Peyer's patch (tissue), 4 donors: ENCODE measurements at regions not wholly inside any gene's neighbourhood (a gene's known extent, or its start where the extent isn't known, plus 50 kb on each side); places are given as distances from the start of the nearest gene placed in this dataset.

Experiments
- DNase-seq, 3 donors: peaks; one replicate each; pipeline ENCODE4 v3.0.0-alpha.2; 2017 to 2019
- H3K27ac ChIP-seq, 4 donors: fragments of 200-600 bp; sonication (generic); one replicate each; pipeline ENCODE4 v1.5.1; 2016 to 2019
- H3K27me3 ChIP-seq, 2 donors: fragments of 200-600 bp; sonication (generic); one replicate each; pipeline ENCODE4 v1.5.1; 2019
- H3K36me3 ChIP-seq, 3 donors: fragments of 200-600 bp; sonication (generic); one replicate each; pipeline ENCODE4 v1.5.1; 2016 to 2019
- H3K4me1 ChIP-seq, 4 donors: fragments of 200-600 bp; sonication (generic); one replicate each; pipeline ENCODE4 v1.5.1; 2016 to 2019
- H3K4me3 ChIP-seq, 4 donors: fragments of 200-600 bp; sonication (generic); 1 replicate in 3 of 4; 2 replicates in 1 of 4; pipeline ENCODE4 v1.5.1; 2016 to 2019; ENCODE audit warnings: mild to moderate bottlenecking in 1 of 4
- H3K9me3 ChIP-seq, 4 donors: fragments of 200-600 bp; sonication (generic); one replicate each; pipeline ENCODE4 v1.5.1; 2016 to 2019; ENCODE audit warnings: mild to moderate bottlenecking in 1 of 4
- CTCF ChIP-seq, 6 experiments: fragments of 450-650 bp in 4 of 6; fragments of 200-600 bp in 2 of 6; sonication (generic) in 1 of 6; IDR thresholded peaks; one replicate each; pipeline ENCODE4 v1.5.1; 2017 to 2019; ENCODE audit warnings: antibody characterized with exemption in 6 of 6, mild to moderate bottlenecking in 3 of 6, moderate library complexity in 1 of 6
- POLR2A ChIP-seq, 2 donors: fragments of 450-650 bp; IDR thresholded peaks; one replicate each; pipeline ENCODE4 v1.5.1; 2017; ENCODE audit warnings: antibody characterized with exemption in 2 of 2, mild to moderate bottlenecking in 2 of 2, moderate library complexity in 2 of 2

DNA sequence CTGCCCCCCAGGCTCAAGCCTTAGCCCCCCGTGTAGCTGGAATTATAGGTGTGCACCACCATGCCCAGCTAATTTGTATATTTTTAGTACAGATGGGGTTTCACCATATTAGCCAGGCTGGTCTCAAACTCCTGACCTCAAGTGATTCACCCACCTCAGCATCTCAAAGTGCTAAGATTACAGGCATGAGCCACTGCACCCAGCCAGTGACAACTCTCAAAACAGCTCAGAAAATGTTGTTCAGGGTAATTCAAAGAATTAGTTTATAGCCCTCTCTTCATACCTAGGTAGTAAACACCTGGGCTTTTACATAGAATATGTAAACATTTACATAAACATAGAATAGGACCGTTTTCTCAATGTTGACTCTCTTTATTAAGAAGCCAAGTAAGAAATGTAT lies 168.7 kb downstream of the ENC1 start:
- H3K27me3 ChIP-seq = no peaks in the 10 kb centered on the region
- H3K9me3 ChIP-seq = no peaks in the 10 kb centered on the region
- no peak overlapping the region for H3K27ac ChIP-seq
- TF ChIP-seq POLR2A (IDR thresholded peaks at IDR 0.05) (no peak), CTCF (IDR thresholded peaks at IDR 0.05) (no peak)
- no peak for DNase-seq
- no peak overlapping the region for H3K4me3 ChIP-seq
- H3K36me3 ChIP-seq = no peaks in the 10 kb centered on the region
- no peaks in the 10 kb centered on the region for H3K4me1 ChIP-seq

DNA sequence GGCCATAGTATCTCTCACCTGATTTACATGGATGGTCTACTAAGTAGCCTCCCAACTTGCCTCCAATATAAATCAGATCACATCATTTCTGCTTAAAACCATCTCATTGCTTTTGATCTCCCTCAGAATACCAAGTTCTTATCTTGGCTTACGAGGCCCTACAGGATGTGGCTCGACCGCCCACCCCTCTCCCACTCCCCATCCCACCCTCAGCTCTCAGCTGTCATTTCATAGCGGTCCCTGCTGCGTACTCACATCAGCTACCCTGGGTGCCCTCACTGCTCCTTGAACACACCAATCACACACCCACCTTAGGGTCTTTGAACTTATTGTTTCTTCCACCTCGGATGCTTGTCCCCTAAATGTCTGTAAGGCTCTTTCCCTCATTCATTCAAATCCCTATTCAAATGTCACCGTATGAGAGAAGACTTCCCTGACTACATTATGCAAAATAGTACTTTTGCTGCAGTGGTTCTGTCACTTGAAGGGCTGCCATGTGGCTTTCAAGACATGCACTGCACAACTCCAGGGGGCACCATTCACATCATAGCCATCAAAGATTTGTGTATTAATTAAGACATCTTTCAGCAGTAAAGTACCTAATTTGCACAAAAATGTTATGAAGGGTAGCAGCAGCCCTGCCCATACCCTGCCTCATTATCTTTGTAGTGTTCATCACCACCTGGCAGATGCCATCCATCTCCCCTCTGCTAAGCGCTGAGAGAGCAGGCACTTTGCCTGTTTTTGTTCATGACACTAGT lies 171.1 kb downstream of the ENC1 start:
- no peaks in the 10 kb centered on the region for H3K9me3 ChIP-seq
- TF ChIP-seq CTCF (IDR thresholded peaks at IDR 0.05) (no peak), POLR2A (IDR thresholded peaks at IDR 0.05) (no peak)
- no peaks in the 10 kb centered on the region for H3K27me3 ChIP-seq
- H3K4me3 ChIP-seq = no peak overlapping the region
- DNase-seq = no peak
- no peaks in the 10 kb centered on the region for H3K36me3 ChIP-seq
- no peak overlapping the region for H3K27ac ChIP-seq
- no peaks in the 10 kb centered on the region for H3K4me1 ChIP-seq

DNA sequence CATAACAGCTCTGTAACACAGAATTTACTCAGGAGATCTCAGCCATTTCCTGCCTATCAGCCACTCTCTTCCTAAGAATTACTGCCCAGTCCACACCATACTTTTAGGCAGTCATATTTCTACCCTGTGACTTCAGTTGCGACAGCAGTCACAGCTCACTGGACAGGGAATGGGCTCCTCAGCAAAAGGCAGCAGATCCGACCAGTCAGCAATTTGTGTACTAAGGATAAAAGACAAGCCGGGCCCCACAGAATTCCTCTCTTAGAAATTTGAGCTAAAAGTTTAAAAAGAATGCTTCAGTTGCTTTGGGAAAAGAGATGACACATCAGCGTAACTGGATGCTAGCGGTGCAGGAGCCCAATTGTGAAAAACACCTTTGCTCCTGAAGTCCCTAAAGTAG lies 172.1 kb downstream of the ENC1 start:
- H3K9me3 ChIP-seq = no peaks in the 10 kb centered on the region
- H3K36me3 ChIP-seq = no peaks in the 10 kb centered on the region
- H3K27me3 ChIP-seq = no peaks in the 10 kb centered on the region
- no peaks in the 10 kb centered on the region for H3K4me1 ChIP-seq
- DNase-seq = no peak
- TF ChIP-seq CTCF (IDR thresholded peaks at IDR 0.05) (no peak), POLR2A (IDR thresholded peaks at IDR 0.05) (no peak)
- H3K4me3 ChIP-seq = no peak overlapping the region
- no peak overlapping the region for H3K27ac ChIP-seq

DNA sequence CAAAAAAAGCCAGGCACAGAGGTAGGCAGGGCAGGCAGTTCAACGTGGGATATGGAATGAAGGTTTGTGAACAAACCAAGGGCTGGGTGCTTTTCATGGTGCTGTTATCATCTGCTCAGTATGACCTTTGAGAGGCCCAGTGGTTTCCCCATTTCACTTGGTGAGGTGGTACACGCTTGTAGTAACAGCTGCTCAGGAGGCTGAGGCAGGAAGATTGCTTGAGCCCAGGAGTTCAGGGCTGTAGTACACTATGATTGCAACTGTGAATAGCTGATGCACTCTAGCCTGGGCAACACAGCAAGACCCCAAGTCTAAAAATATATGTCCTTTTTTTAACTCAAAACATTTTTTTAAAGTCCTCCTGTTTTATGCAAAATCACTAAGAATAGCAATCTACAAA lies 174.8 kb downstream of the ENC1 start:
- H3K4me1 ChIP-seq = no peaks in the 10 kb centered on the region
- no peak overlapping the region for H3K27ac ChIP-seq
- no peaks in the 10 kb centered on the region for H3K36me3 ChIP-seq
- no peak for DNase-seq
- no peaks in the 10 kb centered on the region for H3K9me3 ChIP-seq
- no peak overlapping the region for H3K4me3 ChIP-seq
- no peaks in the 10 kb centered on the region for H3K27me3 ChIP-seq
- TF ChIP-seq CTCF (IDR thresholded peaks at IDR 0.05) (no peak), POLR2A (IDR thresholded peaks at IDR 0.05) (no peak)

DNA sequence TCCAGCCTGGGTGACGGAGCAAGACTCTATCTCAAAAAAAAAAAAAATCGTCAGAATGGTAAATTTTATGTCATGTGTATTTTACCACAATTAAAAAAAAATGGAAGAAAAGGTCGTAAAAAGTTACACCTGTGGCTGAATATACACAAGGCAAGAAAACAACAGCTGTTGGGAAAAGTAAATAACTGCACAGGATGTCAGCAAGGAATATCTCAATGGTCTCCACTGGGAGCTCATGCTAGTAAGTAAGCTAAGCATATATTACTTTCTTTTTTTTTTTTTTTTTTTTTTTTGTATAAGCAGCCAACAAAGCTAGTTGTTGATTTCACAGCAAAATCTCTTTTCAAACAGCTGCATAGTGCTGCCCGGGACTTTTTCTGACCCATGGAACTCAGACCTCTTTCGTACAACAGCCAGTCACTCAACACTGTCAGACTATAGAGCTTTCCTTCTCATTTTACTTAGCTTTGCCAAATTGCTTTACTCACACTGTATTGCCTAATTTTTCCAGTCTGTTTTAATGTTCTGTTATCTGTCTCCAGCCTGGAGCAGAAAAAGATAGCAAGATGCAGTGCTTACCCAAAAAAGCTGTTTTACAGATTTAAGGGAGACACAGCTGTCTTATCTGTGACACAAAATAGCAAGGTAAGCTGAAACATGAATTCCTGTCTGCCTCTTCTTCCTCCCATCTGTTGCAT lies 175.9 kb downstream of the ENC1 start:
- Histone ChIP-seq H3K27me3 (no peaks in the 10 kb centered on the region), H3K27ac (no peak overlapping the region), H3K4me3 (no peak overlapping the region), H3K4me1 (no peaks in the 10 kb centered on the region), H3K36me3 (no peaks in the 10 kb centered on the region), H3K9me3 (no peaks in the 10 kb centered on the region)
- TF ChIP-seq CTCF (IDR thresholded peaks at IDR 0.05) (no peak), POLR2A (IDR thresholded peaks at IDR 0.05) (no peak)
- DNase-seq = no peak
